DMS79 treated with DMSO at 0.1 percent for 48 hours (cell line): ENCODE measurements at regions not wholly inside any gene's neighbourhood (a gene's known extent, or its start where the extent isn't known, plus 50 kb on each side); places are given as distances from the start of the nearest gene placed in this dataset.
A peak's percentile ranks its signal among the peaks of the same experiment; 100 is the strongest.

Experiments
- DNase-seq: peaks from one replicate; lab custom pipeline; 2025; lab: John Stamatoyannopoulos, UW

DNA sequence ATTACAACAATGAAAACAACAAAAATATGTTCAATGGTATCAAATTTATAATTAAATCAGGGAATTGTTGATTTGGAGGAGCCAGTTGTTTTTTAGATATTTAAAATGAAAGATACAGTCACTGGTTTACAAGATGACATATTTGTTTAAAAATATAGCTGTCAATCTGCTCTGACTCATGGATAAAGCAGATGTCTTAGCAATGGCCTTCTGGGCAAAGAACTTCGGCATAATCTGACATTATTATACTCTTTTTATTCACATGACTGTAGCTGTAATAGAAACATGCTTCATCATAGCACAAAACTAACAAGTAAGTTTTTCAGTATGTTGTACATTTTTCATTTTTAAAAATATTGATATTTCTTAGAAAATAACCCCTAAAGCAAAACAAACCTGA lies 267.4 kb downstream of the CENPW start:
- no peak for DNase-seq

DNA sequence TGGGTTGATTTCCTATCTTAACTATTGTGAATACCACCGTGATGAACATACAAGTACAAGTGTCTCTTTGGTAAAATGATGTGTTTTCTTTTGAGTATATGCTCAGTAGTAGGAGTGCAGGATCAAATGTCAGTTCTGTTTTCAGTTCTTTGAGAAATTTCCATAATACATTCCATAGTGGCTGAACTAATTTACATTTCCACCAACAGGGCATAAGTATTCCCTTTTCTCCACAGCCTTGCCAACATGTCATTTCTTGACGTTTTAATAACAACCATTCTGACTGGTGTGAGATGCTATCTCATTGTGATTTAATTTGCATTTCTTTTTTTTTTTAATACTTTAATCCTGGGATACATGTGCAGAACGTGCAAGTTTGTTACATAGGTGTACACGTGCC lies 268.8 kb downstream of the CENPW start:
- DNase-seq, result no peak

DNA sequence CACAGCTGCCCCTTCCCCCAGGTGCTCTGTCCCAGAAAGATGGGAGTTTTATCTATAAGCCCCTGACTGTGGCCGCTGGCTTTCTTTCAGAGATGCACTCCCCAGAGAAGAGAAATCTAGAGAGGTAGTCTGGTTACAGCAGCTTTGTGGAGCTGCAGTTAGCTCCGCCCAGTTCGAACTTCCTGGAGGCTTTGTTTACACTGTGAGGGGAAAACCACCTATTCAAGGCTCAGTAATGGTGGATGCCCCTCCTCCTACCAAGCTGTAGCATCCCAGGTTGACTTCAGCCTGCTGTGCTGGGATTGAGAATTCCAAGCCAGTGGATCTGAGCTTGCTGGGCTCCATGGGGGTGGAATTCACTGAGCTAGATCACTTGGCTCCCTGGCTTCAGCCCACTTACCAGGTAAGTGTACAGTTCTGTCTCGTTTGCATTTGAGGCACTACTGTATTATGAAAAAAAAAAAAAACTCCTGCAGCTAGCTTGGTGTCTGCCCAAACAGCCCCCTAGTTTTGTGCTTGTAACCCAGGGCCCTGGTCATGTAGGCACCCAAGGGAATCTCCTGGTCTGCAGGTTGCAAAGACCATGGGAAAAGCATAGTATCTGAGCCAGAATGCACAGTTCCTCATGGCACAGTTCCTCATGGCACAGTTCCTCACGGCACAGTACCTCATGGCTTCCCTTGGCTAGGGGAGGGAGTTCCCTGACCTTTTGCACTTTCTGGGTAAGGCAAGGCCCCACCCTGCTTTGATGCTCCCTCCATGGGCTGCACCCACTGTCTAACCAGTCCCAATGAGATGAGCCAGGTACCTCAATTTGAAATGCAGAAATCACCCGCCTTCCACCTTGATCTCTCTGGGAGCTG lies 275.0 kb downstream of the CENPW start:
- DNase-seq, result no peak

DNA sequence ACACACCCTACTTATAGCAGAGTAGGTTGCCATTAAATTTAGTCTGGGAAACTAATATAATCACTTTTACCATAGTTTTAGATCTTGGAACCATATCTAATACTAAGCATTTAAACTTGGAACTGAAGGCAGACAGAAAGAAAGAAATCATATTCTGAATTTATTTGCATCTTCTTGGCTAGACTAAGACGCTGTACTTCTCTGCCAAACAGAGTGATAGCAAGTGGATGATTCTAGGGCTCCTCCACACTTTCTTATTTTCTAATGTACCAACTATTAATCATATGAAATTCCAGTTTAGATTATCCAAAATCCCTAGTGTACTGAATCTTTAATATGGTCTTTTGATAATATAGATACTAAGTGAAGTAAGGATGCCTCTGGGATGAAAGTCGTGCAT lies 277.0 kb downstream of the CENPW start:
- DNase-seq, result no peak

DNA sequence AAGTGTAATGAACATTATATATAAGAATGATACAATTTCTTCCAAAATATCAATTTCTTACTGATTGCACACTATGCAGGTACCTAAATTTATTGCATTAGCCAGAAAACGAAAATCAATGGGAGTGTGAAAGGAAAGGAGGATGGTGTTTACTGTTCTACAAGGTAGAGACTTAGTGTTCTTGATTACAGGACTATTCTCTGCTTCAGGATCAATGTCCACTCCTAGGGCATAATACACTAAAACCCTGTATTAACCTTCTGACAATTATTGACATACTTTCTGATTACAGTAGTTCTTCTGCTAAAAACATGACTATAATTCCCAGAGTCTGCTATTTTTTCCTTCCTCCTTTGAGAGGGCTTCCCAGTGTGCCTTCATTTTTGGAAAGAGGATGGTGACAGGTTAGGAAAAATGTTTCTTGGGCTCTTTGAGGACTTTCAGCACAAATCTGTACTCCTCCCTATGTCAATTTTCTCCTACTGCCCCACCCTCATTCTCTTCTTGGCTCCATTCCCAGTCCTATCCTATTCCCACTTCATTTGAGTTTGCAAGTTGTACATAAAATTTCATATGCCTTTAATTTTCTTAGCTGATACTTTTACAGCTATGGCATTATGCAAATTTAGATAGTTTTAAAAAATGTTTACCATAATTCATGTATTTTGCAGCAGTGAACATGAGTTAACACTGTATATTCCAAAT lies 278.9 kb downstream of the CENPW start:
- peak; percentile 1 for DNase-seq

DNA sequence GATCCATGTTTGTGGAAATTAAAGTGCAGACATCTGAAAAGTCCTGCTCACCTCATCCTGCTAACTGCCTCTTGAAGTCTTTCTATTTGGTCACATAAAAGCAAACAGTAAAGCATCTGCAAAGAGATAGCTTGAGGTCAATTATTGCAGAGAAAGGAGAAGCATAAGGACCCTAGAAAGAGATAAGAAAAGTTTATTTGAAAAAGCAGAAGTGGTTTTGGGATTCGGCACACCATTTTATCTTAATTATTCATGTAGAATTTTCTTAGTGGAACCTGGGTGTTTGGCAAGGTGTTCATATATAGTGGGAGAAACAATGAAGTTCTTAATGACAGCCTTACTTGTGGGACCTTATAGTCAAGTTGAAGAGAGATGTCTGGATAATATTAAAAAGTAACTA lies 280.8 kb downstream of the CENPW start:
- no peak for DNase-seq

DNA sequence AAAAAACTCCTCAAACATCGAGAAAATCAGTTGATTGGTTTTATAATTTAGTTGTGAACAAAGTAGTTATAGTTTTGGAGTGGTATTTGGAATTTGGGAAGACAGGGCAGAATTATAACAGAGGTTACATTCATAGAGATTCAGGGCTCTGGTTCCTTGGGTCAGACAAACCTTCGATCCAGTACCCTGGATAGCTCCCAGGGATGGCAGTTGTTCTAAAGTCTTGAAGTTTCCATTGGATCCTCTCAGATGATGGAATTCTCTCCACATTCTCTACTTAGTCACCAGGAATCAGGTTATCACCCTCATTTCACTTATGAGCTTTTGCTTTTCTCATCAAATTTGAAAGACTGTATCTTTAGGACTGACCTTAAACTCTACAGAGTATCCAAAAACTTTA lies 285.1 kb downstream of the CENPW start:
- DNase-seq, result no peak

DNA sequence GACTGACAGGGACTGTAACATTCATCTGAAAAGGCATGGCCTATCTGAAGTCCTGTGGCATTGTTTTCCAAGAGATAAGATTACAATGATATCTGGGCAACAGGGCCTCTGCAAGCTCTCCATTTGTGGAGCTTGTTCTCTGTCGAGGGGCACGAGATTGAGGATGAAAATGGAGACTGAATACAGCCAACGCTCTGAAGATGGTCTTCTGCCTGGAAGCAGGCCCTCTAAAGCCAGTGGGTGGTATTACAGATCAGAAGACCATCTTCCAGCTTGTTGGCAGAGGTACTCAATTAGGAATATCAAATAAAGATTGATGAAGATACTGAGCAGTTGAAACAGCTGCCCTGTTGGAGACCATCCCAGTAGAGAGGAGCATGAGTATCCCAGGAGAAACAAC lies 288.2 kb downstream of the CENPW start:
- DNase-seq, result no peak

DNA sequence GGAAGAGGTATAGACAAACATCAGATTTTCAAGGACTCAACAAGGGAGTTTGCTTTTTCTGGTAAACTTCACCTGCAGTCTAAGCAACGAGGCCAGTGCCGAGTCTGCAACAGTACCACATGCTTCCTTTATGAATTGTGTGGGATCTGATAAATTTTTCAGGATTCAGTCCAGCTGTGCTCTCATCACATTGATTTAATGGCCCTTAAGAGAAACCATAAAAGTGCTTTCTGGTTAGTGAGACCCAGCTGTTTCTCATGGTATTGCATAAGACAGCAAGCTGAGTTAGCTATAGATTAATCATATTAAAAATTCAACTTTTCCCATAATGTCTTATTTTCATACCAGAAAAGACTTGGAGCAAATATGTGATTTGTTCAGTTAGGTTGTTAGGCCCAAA lies 291.4 kb downstream of the CENPW start:
- no peak for DNase-seq

DNA sequence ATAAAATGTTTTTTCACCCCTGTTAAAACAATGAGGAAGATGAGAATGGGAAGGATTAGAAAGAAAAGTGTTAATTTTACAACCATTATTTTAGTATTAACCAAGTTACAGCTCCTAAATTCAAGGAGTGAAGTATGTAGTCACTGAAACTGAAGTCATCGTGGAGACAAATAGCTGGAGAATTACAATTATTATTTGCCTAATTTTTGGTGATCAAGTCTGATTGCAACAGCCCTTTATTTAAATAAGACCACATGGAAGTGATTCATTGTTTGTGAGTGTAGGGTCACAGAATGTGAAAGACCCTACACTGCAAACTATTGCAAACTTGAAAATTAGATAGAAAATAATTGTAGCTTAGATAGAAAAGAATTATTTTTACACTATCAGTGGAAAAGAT lies 292.4 kb downstream of the CENPW start:
- no peak for DNase-seq

DNA sequence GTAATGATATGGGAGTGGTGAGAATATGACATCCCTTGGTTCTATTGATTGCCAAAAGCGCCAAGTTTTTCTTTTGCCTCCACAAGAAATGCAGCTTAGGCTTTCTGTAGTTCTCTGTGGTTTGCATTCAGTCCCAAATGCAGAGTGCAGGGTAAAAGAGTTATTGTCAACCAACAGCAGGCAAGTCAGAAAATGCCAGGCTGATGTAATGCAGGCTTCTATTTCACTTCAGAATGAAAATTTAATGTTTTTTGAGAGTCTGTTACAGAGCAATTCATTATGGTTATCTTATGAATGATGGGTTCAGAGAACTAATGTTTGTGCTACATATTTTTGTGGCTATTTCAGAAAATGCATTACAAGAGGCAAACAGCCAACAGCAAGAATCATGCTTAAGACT lies 293.5 kb downstream of the CENPW start:
- no peak for DNase-seq

DNA sequence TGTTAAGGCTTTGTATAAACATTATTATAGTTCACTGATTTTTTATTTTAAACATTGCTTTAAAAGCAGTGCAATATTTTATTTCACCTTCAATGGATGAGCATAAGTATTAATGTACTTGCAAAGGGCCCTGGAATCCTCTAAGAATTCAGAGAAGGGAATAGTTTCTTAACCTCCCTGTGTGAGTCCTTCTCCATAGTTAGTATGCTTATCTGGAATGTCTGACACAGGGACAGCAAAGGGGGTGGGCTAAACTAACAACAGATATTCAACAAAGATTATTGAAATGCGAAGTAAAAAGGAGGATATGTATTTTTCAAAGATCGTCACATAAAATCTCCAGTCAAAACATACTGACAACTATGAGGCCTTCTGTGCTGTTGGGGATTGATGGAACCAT lies 300.4 kb downstream of the CENPW start:
- no peak for DNase-seq

DNA sequence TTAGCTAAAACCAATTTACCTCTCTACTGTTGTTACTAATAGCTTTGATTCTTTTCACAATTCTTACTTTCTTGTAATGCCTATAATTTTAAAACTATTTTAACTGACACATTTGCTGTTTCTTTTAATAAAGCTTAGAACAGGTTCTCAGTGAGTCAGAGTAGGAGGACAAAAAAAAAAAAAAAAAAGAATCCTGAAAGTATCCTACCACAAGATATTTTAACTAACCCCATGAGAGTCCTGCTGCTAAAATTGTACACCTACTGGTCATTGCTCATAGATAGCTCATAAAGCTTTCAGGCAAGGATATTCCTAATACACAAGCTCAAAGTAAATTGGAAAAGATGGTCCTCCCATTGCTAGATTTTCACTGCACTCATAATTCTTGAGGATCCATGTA lies 301.0 kb downstream of the CENPW start:
- no peak for DNase-seq

DNA sequence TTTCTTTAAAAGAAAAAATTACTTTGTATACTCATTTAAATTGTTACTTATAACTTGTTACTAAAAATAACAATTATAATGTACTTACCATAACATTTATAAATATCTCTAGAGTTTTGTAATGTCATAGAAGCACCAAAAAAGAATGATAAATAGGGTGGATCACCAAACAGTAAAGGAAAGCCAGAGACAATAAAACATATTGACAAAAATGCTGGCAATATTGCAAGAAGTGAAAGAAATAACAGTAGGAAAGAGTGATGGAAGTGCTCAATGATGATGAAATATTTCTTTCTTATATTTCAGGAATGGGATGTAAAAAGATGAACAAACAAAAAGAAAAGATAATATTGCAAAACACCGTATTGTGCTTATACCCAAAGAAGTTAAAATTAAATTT lies 301.7 kb downstream of the CENPW start:
- no peak for DNase-seq

DNA sequence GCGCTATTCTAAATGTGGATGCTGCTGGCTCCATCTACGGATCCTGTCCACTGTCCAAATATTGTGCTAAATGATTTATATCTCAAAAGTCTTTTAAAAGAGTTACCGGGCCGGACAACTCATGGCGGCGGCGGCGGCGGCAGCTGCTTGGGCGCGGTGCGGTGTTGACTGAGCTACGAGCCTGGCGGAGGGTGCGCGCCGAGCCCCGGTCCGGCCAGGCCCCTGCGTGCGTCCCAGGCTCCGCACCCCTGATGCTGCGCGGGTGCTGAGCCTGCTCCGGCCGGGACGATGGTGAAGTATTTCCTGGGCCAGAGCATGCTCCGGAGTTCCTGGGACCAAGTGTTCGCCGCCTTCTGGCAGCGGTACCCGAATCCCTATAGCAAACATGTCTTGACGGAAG lies 303.4 kb downstream of the CENPW start:
- DNase-seq, result no peak

DNA sequence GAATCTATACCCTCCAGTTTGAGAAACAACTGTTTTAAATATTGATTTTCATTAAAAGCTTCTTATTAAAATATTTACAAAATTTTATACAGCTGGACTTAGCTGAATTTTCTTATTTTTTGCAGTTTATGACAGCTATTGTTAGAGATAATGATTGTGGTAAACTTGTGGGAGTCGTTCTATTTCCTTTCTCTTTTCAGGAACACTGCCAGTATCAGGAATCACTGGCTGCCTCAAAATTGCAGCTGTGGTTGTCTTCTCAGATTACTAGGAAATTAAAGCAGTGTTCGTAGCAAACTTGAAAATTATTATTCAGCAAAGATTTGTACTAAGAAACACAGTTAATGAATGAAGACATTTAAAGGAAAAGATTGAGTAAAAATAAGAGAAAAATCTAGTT lies 311.0 kb downstream of the CENPW start:
- DNase-seq, result no peak

DNA sequence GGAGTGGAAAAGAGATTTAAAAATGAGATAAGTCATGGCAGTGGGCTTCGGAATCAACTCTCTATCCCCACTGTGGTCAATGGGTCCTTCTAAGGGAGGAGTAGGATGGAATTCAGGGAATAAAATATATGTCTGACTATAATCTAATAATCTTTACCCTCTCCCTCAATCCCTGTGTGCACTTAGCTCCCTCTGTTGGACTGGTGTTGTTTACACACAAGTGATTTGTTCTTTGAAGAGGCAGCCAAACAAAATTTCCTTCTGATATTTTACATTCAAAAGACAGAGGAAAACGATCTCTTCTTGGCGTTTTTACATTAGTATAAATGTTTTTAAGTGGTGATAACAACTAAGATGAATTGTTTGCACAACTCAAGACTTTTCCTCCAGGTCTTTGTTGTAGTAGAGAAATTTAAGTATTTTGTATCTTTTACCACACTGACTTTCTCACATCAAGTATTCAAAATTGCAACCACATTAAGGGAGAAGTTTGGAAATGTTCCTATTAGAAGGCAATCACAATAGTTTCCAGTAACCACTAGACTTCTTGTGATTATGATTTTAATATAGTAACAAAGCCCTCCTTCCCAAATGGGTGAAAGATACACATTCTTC lies 317.8 kb downstream of the CENPW start:
- no peak for DNase-seq

DNA sequence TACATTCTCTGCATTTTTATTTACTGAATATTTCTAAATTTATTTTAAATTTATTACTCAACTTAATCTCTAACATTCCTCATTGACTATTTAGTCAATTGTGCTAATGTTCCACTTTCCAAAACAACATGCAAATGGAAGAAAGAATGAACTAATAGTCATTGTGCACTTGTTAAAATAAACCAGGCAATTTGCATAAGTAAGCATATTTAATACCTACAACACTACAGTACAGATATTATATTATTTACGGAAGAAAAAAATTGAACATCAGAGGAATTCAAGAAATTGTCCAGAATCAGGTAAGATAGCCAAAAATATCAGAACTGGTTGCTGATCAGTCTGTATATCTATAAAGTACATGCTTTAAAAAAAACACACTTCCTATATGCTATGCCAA lies 320.5 kb downstream of the CENPW start:
- no peak for DNase-seq

DNA sequence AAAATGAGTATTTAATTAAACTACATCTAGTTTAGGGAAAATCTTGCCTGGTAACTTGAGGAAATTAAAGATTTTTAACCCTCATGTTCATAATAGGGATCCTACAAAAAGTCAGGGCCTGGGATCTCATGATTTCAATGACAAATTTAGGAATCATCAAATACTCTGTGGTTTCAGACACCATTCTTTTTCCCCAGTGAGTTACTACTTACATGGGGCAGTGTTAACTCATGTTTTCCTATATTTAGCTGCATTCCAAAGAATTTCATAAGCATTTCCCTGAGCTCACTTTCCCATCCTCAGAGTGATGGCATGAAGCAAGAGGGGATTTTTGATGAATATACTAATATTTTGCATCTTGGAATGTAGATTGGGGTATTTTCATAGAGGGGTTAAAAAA lies 321.7 kb downstream of the CENPW start:
- DNase-seq, result no peak

DNA sequence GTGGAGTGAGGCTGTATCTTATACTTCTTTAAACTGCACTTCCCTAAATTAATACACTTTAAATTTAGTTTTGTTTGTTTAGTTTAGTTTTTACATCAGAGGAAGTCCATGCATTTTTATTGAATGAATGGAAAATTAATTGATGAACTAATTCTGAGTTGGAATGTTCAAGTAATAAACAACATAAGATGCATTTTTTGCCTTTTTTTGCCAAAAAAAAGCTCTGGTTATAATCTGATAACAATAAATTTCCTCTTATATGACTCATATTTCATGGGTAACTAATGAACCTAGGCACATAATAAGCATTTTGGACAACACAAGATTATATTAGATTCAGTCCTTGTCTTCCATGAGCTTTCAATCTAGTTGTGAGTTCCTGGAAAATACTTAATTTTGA lies 323.1 kb downstream of the CENPW start:
- DNase-seq, result no peak

DNA sequence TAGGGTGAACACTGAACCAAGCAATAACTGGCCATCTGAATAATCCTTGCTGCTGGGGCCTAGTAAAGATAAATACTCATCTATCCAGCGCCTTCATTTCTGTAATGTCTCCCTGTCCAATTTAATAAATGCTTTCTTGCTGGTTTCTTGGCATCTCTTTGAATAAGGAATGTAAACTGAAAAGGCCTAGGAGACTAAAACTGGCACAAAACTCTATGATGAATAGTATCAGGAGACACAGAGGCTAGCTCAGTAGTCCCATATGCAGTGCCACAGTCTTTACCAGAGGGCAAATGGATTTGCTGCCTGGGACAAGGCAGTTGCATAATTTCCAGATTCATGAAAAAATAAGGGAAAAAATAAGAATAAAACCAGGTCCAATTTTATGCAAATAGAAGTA lies 324.4 kb downstream of the CENPW start:
- DNase-seq, result no peak

DNA sequence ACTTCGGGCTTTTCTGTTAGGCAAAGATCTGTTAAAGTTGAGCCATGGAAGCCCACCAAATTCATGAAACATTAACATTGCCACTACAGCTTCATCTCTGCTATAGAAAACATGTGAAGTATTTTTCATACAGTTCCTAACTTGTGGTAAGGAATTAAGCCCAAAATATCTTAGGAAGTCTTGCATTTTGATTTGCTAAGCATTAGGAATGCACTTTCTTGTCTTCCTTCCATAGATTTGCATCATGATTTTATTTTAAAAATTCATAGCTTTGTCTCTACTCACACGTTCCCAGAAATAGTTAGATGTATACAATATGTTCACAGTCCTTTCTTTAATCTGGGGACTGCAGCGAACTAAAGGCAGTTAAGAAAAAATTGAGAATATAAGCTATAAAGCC lies 325.6 kb downstream of the CENPW start:
- no peak for DNase-seq

DNA sequence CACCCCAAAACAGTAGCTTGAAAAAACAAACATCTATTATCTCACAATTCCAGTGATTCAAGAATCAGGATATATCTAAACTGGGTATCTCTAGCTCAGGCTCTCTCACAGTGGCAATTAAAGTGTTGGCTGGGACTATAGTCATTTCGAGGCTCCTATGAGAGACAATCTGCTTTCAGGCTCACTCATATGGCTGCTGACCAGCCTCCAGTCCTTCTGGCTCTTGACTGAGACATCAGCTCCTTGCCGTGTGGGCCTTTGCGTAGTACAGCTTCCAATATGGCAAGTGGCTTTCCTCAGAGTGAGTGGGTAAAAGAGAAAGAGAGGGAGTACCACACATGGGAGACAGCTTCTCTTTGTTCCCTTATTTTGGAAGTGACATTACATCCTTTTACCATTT lies 327.2 kb downstream of the CENPW start:
- no peak for DNase-seq
